ENCODE measurements at regions not wholly inside any gene's neighbourhood (a gene's known extent, or its start where the extent isn't known, plus 50 kb on each side); places are given as distances from the start of the nearest gene placed in this dataset.

DNA sequence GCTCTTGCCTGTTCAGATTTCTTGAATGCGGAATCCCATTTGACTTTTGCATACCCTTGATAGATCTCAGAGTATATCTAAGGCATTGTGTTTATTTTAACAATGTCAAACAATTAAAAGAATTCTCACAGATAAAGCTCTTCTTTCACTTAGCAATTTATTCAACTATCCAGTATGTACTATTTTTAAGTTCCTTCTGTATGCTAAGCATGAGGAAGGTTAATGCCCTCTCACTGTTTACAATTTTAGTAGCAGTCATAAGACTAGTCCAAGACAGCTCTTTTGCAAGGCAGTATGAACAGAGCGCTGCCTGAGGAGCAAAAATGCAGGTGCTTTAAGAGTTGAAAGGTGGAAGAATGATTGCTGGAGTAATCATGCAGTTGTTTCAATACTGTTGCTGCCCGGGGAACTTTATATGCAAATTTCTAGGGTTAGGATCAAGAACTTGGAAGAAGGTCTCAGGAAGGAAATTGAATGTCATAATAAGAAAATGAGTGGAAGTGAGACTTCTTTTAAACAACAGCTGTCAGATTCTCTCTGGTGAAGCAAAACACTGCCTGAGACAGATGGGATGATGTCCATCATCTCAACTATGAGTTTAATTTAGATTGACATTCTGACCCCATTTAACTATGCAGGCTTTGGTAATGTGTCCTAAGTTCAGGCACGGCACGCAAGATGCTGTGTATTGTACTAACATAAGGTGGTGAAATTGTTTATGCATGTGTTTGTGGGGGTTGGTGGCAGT lies 1303.5 kb upstream of the CITED2 start:
- TF ChIP-seq, protein P1, sequence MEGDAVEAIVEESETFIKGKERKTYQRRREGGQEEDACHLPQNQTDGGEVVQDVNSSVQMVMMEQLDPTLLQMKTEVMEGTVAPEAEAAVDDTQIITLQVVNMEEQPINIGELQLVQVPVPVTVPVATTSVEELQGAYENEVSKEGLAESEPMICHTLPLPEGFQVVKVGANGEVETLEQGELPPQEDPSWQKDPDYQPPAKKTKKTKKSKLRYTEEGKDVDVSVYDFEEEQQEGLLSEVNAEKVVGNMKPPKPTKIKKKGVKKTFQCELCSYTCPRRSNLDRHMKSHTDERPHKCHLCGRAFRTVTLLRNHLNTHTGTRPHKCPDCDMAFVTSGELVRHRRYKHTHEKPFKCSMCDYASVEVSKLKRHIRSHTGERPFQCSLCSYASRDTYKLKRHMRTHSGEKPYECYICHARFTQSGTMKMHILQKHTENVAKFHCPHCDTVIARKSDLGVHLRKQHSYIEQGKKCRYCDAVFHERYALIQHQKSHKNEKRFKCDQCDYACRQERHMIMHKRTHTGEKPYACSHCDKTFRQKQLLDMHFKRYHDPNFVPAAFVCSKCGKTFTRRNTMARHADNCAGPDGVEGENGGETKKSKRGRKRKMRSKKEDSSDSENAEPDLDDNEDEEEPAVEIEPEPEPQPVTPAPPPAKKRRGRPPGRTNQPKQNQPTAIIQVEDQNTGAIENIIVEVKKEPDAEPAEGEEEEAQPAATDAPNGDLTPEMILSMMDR (IDR thresholded peaks at IDR 0.05; ENCODE audit: insufficient read depth, low read depth, low read length), result no peak
- TF ChIP-seq EZH2 (IDR thresholded peaks at IDR 0.05; ENCODE audit: insufficient read depth, low read length), result no peak
